Activated CD8-positive, alpha-beta T cell treated with anti-CD3 and anti-CD28 coated beads, Interleukin-2, amount 10 ng/mL, durations not matched to agents 7 days and 5 days (primary cell): ENCODE measurements at regions not wholly inside any gene's neighbourhood (a gene's known extent, or its start where the extent isn't known, plus 50 kb on each side); places are given as distances from the start of the nearest gene placed in this dataset.

Source experiments
- ATAC-seq: fragments of 150-1000 bp; cut with Tn5 transposase; one replicate; pipeline ENCODE4 v1.10.0; 2021; ENCODE audit warnings: moderate library complexity
- CTCF ChIA-PET: fragments of 350-600 bp; sonication (Branson Sonifier 250); formaldehyde crosslinking; loops from one replicate; lab custom pipeline; 2021; ENCODE audit warnings: antibody characterized with exemption; lab: Charles Lee
- POLR2A ChIA-PET: fragments of 350-600 bp; sonication (Branson Sonifier 250); formaldehyde crosslinking; loops from one replicate; lab custom pipeline; 2021; ENCODE audit warnings: antibody characterized with exemption; lab: Charles Lee
- DNase-seq: peaks from one replicate; pipeline ENCODE4 v3.0.0-alpha.2; 2020
- H3K27ac Mint-ChIP-seq: one replicate; pipeline ENCODE4 v1.8.0; 2021; ENCODE audit warnings: mild to moderate bottlenecking, mixed read lengths
- H3K27me3 Mint-ChIP-seq: one replicate; pipeline ENCODE4 v1.8.0; 2021; ENCODE audit warnings: low read depth, mixed read lengths
- H3K36me3 Mint-ChIP-seq: one replicate; pipeline ENCODE4 v1.8.0; 2021; ENCODE audit warnings: low read depth, mixed read lengths
- H3K4me1 Mint-ChIP-seq: one replicate; pipeline ENCODE4 v1.8.0; 2021; ENCODE audit warnings: low read depth, mixed read lengths
- H3K4me3 Mint-ChIP-seq: one replicate; pipeline ENCODE4 v1.8.0; 2021; ENCODE audit warnings: mild to moderate bottlenecking, mixed read lengths
- H3K9me3 Mint-ChIP-seq: one replicate; pipeline ENCODE4 v1.8.0; 2022; ENCODE audit warnings: mixed read lengths; ENCODE audit not compliant: insufficient read depth

DNA sequence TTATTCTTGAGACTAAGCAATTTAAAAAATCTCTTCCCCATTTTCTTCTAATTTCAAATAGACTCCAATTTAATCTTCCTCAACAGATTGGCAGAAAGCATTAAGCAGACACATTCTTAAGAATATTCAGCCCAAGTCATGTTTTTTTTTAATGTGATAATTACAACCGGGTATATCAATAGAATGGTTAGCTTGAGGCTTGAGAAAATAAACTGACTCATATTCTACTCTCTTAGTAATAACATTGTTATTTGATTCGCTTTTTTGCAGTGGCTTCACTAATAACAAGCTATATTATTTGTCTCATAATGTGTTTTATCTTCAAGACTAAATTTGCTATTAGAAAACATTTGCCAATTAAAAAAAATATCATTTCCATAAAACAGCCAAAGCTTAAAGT is 488.6 kb upstream of the RGS18 start:
- ChIA-PET POLR2A (no interaction called here), CTCF (no interaction called here)
- ATAC-seq (no peak), DNase-seq (no peak)
- no peak overlapping the region for H3K27ac Mint-ChIP-seq
- no peak overlapping the region for H3K4me3 Mint-ChIP-seq
- H3K27me3 Mint-ChIP-seq, result no peaks in the 10 kb centered on the region
- H3K36me3 Mint-ChIP-seq, result no peaks in the 10 kb centered on the region
- H3K9me3 Mint-ChIP-seq, result no peaks in the 10 kb centered on the region
- no peaks in the 10 kb centered on the region for H3K4me1 Mint-ChIP-seq

DNA sequence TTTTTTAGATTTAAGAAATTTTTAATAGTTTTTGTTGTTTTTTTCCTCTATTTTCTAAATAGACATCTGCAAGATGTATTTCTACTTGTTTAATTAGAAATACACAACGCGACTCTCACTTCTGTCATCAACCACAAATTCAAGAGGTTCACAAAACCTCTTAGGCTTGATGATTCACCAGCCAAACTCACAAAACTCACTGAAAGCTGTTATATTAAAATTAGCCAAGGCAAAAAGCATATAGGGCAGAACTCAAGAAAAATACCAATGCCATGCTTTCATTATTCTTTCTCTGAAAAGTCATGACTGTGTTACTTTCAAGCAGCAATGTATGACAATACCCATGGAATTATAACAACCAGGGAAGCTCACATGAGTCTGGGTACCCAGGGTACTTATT is 487.0 kb upstream of the RGS18 start:
- DNase-seq, result no peak
- POLR2A ChIA-PET, result no interaction called here
- no peaks in the 10 kb centered on the region for H3K27me3 Mint-ChIP-seq
- no peak overlapping the region for H3K27ac Mint-ChIP-seq
- ATAC-seq, result no peak
- H3K36me3 Mint-ChIP-seq, result no peaks in the 10 kb centered on the region
- H3K4me3 Mint-ChIP-seq, result no peak overlapping the region
- CTCF ChIA-PET, result no interaction called here
- H3K9me3 Mint-ChIP-seq, result no peaks in the 10 kb centered on the region
- no peaks in the 10 kb centered on the region for H3K4me1 Mint-ChIP-seq

GRCh38 chr1:191674626-191675179 is 483.6 kb upstream of the RGS18 start:
- H3K4me1 Mint-ChIP-seq, result no peaks in the 10 kb centered on the region
- no peaks in the 10 kb centered on the region for H3K9me3 Mint-ChIP-seq
- POLR2A ChIA-PET, result no interaction called here
- CTCF ChIA-PET, result no interaction called here
- no peak for ATAC-seq
- H3K4me3 Mint-ChIP-seq, result no peak overlapping the region
- no peak for DNase-seq
- no peak overlapping the region for H3K27ac Mint-ChIP-seq
- H3K27me3 Mint-ChIP-seq, result no peaks in the 10 kb centered on the region
- H3K36me3 Mint-ChIP-seq, result no peaks in the 10 kb centered on the region

- ChIA-PET CTCF (no interaction called here), POLR2A (no interaction called here)
- Mint-ChIP-seq H3K27ac (no peak overlapping the region), H3K4me3 (no peak overlapping the region), H3K9me3 (no peaks in the 10 kb centered on the region), H3K36me3 (no peaks in the 10 kb centered on the region), H3K27me3 (no peaks in the 10 kb centered on the region), H3K4me1 (no peaks in the 10 kb centered on the region)
- ATAC-seq (no peak), DNase-seq (no peak)
Observed at GRCh38 chr1:191675856-191676783, 482.1 kb upstream of the RGS18 start.

DNA sequence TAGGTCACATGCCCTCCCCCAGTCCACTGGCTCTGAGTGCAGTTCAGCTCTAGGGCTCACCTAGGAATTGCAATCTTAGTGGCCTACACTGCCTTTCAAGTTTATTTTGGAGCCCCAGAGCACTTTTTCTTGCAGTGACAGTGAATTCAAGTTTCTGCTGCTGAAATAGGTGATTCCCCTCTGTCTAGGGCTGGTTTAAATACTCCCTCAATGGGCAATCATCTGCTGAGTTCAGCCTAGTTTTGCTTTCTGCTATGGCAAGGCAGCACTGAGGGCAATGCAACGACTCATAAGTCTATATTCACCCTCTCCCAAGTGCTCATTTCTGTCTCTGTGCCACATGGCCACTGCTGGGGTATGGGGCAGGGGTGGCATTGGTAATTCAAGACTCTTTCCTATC is 472.6 kb upstream of the RGS18 start:
- no peaks in the 10 kb centered on the region for H3K4me1 Mint-ChIP-seq
- DNase-seq (no peak), ATAC-seq (no peak)
- no peaks in the 10 kb centered on the region for H3K36me3 Mint-ChIP-seq
- CTCF ChIA-PET, result no interaction called here
- H3K27me3 Mint-ChIP-seq, result no peaks in the 10 kb centered on the region
- H3K9me3 Mint-ChIP-seq, result peaks cover 4% of the 10 kb centered on the region
- H3K27ac Mint-ChIP-seq, result no peak overlapping the region
- H3K4me3 Mint-ChIP-seq, result no peak overlapping the region
- POLR2A ChIA-PET, result no interaction called here

DNA sequence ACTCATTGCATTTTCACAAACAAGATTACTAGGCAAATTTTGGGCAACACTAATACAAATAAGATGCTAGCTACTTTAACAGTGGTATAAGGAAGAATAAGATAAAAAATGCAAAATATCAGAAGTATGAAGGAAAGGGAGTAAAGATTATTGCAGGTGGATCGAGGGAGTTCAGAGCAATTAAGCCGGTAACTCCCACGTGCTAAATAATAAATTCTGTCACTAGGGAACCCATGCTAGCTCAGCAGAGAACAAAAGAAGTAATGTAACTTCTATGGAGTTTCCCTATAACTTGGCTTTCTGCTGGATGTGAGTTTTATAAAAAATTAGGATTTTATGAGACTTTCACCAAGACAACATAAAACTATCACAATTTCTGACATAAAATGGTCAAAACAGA is 470.5 kb upstream of the RGS18 start:
- no peak overlapping the region for H3K4me3 Mint-ChIP-seq
- no peaks in the 10 kb centered on the region for H3K36me3 Mint-ChIP-seq
- H3K27ac Mint-ChIP-seq, result no peak overlapping the region
- ChIA-PET POLR2A (no interaction called here), CTCF (no interaction called here)
- ATAC-seq, result no peak
- H3K27me3 Mint-ChIP-seq, result no peaks in the 10 kb centered on the region
- no peaks in the 10 kb centered on the region for H3K4me1 Mint-ChIP-seq
- peaks cover 4% of the 10 kb centered on the region for H3K9me3 Mint-ChIP-seq
- no peak for DNase-seq

- Mint-ChIP-seq H3K27me3 (no peaks in the 10 kb centered on the region), H3K36me3 (no peaks in the 10 kb centered on the region), H3K9me3 (no peaks in the 10 kb centered on the region), H3K4me3 (no peak overlapping the region), H3K27ac (no peak overlapping the region), H3K4me1 (no peaks in the 10 kb centered on the region)
- CTCF ChIA-PET, result no interaction called here
- ATAC-seq (no peak), DNase-seq (no peak)
- POLR2A ChIA-PET, result no interaction called here
Observed at GRCh38 chr1:191690931-191691330, 467.3 kb upstream of the RGS18 start.

- CTCF ChIA-PET, result no interaction called here
- no peaks in the 10 kb centered on the region for H3K9me3 Mint-ChIP-seq
- no peak for ATAC-seq
- no peaks in the 10 kb centered on the region for H3K4me1 Mint-ChIP-seq
- no peaks in the 10 kb centered on the region for H3K36me3 Mint-ChIP-seq
- no peak for DNase-seq
- POLR2A ChIA-PET, result no interaction called here
- no peak overlapping the region for H3K27ac Mint-ChIP-seq
- H3K27me3 Mint-ChIP-seq, result no peaks in the 10 kb centered on the region
- no peak overlapping the region for H3K4me3 Mint-ChIP-seq
Observed at GRCh38 chr1:191693797-191694196, 464.5 kb upstream of the RGS18 start.

DNA sequence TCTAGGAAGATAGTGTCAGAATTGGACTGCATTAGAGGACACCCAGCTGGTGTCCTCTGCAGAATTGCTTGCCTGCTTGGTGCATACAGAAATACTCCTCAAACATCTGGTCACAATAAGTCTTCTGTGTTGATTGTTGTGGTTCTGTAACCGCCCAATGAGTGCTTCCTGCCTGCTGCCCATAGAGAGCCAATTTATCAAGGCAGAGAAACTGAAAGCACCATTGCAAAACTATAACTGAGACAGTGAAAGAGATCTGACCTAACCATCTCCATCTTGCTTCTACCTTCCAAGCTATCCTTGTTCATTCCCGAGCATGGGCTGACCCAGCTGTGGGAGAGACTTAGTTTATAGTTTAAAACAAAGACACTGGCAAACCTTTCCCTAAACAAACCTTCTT is 462.4 kb upstream of the RGS18 start:
- POLR2A ChIA-PET, result no interaction called here
- H3K27ac Mint-ChIP-seq, result no peak overlapping the region
- no peak for DNase-seq

GRCh38 chr1:191696354-191696753 is 461.9 kb upstream of the RGS18 start:
- no peaks in the 10 kb centered on the region for H3K27me3 Mint-ChIP-seq
- POLR2A ChIA-PET, result no interaction called here
- CTCF ChIA-PET, result no interaction called here
- no peak overlapping the region for H3K27ac Mint-ChIP-seq
- DNase-seq (no peak), ATAC-seq (no peak)
- no peaks in the 10 kb centered on the region for H3K36me3 Mint-ChIP-seq
- no peaks in the 10 kb centered on the region for H3K4me1 Mint-ChIP-seq
- H3K4me3 Mint-ChIP-seq, result no peak overlapping the region
- H3K9me3 Mint-ChIP-seq, result no peaks in the 10 kb centered on the region

More for the DNA sequence above, 462.4 kb upstream of the RGS18 start:
- H3K4me1 Mint-ChIP-seq, result no peaks in the 10 kb centered on the region
- no peaks in the 10 kb centered on the region for H3K27me3 Mint-ChIP-seq
- H3K9me3 Mint-ChIP-seq, result no peaks in the 10 kb centered on the region
- no peak overlapping the region for H3K4me3 Mint-ChIP-seq
- no peak for ATAC-seq
- CTCF ChIA-PET, result no interaction called here
- H3K36me3 Mint-ChIP-seq, result no peaks in the 10 kb centered on the region

DNA sequence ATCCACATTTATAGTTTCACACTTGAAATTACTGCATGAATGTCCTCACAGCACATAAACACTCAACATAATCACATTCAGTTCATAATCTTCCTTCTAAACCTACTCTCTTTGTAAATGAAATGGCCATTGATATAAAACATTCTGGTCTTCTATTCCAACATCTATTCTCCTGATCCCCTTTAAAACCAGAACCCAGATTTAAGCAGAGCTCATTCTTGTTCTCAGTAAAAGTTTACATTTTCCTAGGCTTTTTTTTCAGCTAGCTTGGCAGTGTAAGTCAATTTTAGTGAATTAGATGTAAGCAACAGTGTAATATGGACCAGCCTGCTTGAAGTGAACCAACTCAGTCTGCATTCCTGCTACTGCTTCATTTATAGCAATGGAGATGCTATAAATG is 460.7 kb upstream of the RGS18 start:
- DNase-seq, result no peak
- ATAC-seq, result no peak
- H3K4me3 Mint-ChIP-seq, result no peak overlapping the region
- H3K36me3 Mint-ChIP-seq, result no peaks in the 10 kb centered on the region
- POLR2A ChIA-PET, result no interaction called here
- no peaks in the 10 kb centered on the region for H3K9me3 Mint-ChIP-seq
- H3K27me3 Mint-ChIP-seq, result no peaks in the 10 kb centered on the region
- no peaks in the 10 kb centered on the region for H3K4me1 Mint-ChIP-seq
- CTCF ChIA-PET, result no interaction called here
- H3K27ac Mint-ChIP-seq, result no peak overlapping the region

DNA sequence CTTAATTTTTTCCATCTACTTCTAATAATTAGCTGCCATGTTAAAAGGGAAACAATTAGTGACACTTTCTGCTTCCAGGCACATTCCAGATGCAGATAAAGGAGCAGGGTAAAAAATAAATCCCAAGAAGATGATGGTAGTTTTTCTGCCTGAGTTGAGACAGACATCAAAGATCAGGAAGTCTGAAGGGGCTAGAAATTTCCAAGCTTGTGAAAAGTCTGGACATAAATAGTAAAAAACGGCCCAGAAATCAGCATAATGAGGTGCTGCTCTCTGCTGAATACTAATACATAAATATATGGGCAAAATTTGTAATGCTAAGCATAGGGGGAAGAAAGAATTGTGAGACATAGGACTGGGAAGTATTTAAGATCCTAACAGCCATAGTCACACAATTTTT is 460.0 kb upstream of the RGS18 start:
- no peak overlapping the region for H3K27ac Mint-ChIP-seq
- CTCF ChIA-PET, result no interaction called here
- no peak overlapping the region for H3K4me3 Mint-ChIP-seq
- H3K4me1 Mint-ChIP-seq, result no peaks in the 10 kb centered on the region
- no peaks in the 10 kb centered on the region for H3K27me3 Mint-ChIP-seq
- no peaks in the 10 kb centered on the region for H3K36me3 Mint-ChIP-seq
- no peaks in the 10 kb centered on the region for H3K9me3 Mint-ChIP-seq
- POLR2A ChIA-PET, result no interaction called here
- DNase-seq (no peak), ATAC-seq (no peak)
